ENCODE measurements at regions not wholly inside any gene's neighbourhood (a gene's known extent, or its start where the extent isn't known, plus 50 kb on each side); places are given as distances from the start of the nearest gene placed in this dataset.

DNA sequence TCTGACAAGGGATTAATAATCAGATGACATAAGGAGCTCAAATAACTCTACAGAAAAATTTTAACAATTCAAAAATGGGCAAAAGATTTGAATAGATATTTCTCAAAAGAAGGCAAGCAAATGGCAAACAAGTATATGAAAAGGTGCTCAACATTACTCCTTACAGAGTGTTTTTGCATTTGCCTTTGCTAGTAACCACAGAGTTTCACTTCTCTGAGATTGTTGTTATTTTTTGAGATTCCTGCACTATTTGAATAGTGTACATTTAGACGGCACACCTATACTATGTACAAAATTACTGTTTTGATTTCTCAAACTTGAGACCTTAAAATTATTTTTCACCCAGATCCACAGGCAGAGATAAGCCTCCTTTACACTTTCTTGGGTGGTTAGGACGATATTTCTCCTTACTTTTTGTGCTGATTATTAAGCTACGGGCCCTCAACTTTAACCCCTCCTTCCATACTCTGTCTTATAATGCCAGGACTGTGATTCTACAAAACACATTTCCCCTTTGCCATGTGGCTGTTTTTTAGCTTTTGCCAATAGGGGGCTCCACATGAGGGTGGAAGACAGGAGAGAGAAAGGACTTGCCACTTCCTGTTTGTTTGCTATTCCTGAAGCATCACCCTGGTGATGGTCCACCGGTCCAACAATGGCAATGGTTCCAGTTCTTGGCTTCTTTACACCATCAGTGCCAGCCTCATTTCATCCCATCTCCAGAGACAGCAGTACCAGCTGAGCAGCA, 65.0 kb upstream of the DAP start:
- TF ChIP-seq, protein P1, sequence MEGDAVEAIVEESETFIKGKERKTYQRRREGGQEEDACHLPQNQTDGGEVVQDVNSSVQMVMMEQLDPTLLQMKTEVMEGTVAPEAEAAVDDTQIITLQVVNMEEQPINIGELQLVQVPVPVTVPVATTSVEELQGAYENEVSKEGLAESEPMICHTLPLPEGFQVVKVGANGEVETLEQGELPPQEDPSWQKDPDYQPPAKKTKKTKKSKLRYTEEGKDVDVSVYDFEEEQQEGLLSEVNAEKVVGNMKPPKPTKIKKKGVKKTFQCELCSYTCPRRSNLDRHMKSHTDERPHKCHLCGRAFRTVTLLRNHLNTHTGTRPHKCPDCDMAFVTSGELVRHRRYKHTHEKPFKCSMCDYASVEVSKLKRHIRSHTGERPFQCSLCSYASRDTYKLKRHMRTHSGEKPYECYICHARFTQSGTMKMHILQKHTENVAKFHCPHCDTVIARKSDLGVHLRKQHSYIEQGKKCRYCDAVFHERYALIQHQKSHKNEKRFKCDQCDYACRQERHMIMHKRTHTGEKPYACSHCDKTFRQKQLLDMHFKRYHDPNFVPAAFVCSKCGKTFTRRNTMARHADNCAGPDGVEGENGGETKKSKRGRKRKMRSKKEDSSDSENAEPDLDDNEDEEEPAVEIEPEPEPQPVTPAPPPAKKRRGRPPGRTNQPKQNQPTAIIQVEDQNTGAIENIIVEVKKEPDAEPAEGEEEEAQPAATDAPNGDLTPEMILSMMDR (IDR thresholded peaks at IDR 0.05; ENCODE audit: poor library complexity): no peak
- no peak for TF ChIP-seq EZH2 (IDR thresholded peaks at IDR 0.05; ENCODE audit: borderline replicate concordance)

Measured in hepatocyte (in vitro differentiated cells).